ENCODE measurements at regions not wholly inside any gene's neighbourhood (a gene's known extent, or its start where the extent isn't known, plus 50 kb on each side); places are given as distances from the start of the nearest gene placed in this dataset.
"Not testable (repeated sequence)": the region's sequence is repeated elsewhere in the genome, so short reads cannot be mapped to it uniquely, and the experiment has no call there.

DNA sequence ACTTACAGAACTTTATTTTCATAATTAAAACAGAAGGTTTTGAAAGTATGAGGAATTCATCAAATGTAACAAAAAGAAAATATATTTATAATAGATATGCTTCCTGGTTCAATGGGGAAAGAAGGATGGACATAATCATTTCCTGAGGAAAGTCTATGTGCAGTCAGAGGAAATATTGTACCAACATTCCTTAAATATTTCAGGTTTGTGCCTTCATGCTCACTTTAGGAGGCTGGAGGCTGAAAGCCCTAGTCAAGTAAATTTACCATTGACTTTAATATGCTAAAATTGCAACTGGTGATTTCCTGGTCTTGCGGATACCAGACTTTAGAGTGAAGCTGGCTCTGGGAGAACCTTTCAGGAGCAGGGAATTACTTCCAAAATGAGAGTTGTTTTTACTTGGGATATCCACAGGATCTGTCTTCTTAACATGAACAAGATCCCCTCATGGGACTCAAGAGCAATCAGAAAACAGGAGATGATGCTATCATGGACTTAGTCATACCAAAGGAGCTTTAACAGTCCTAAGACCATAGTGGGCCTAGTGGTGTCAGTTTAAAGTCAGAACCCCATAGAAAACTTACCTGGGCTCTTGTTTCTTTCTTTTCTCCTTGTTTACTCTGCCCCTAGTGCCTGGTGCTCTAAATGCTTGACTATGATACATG lies 762.8 kb upstream of the GRAMD2B start:
- no peak for DNase-seq

DNA sequence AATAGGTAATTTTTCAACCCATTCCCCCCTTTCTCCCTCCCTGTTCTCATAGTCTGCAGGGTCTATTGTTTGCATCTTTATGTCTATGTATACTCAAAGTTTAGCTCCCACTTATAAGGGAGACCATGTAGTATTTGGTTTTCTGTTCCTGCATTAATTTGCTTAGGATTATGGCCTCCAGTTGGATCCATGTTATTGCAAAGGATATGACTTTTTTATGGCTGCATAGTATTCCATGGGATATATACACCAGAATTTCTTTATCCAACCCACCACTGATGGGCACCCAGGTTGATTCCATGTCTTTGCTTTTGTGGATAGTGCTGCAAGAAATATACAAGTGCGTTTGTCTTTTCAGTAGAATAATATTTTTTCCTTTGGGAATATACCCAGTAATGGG lies 761.6 kb upstream of the GRAMD2B start:
- no peak for DNase-seq

DNA sequence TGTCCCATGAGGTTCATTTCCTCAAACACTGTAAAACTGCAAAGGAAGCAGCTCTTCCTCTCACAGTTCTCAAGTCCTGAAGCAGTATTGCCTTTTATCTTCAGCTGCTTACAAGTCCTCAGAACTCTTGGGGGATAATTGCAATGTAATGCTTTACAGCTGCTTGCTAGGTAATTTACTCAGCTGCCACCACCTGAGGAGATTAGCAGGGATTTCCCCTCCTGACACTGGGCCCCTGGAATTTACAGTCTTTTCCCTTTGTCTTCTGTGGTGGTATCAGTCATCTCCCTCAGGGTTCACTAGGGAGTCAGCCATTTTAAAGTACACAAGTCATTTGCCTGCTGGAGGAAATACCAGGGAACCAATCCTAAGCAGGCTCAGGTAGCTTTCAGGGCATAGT lies 754.3 kb upstream of the GRAMD2B start:
- peak; percentile 7 to 39 for DNase-seq

DNA sequence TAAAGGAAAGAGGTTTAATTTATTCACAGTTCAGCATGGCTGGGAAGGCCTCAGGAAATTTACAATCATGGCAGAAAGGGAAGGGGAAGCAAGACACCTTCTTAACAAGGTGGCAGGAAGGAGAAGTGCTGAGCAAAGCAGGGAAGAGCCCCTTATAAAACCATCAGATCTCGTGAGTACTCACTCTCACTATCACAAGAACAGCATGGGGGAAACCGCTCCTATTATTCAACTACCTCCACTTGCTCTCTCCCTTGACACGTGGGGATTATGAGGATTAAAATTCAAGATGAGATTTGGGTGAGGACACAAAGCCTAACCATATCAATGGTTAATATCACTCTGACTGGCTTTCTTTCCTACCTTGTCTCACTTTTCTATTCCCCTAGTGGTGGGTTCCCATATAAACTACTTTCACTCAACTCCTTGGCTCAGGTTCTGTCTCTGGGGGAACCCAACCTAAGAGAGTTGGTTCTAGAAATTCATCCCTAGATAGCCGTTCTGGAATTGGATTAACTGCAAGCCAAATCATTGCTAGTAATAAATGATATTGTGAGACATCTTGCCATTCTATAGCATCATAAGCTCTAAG lies 749.8 kb upstream of the GRAMD2B start:
- no peak for DNase-seq

DNA sequence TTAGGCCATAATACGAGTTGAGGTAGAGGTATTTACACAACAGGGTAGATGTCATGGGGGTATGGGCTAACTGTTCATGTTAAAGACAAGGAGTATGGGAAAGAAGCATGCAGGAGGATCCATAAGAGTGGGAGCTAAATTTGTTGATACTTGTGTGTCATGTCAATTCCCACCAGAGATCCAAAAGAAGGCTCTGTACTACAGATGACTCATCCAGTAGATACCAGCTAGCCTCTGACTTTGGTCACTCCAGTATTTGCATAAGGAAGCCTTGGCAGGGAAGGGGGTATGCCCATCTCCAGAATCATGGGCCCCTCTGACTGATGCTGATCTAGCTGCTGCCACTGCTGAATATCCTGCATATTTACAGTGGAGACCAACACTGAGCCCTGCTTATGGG lies 743.7 kb upstream of the GRAMD2B start:
- DNase-seq = no peak

DNA sequence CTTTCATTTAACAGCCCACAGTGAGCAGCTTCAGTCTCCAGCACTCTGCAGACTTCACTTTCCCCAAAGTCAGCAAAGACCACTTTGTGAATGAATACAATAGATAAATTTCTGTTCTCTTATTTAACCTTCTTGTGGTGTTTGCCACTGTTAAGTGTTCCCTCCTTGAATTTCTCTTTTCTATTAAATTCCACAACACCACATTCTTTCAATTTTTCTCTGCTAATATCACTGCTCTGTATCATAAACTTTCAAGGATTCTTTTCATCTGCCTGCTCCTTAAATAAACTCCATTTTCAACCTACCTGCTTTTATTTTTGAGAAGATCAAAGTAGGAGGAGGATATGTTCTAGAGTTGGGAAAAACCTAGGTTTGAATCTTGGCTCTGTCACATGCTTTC lies 739.5 kb upstream of the GRAMD2B start:
- DNase-seq = no peak

DNA sequence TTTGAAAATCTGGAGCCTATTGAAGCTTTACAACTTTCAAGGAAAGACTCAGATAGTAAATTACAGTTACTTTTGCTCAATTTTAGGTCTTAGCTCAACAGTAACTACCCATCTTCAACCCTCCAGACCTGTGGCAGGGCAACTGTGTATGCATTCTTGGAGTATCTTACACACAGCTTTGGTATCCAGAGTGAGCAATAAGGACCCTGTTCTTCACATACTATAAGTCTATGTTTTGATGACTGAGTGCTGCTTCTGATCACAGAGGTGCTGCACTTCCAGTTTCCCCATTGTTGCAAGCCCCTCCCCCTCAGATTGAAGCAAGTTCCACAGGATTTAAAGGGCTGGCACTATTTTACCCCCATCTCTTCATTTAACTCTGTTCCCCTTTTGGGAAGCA lies 737.4 kb upstream of the GRAMD2B start:
- DNase-seq = no peak

DNA sequence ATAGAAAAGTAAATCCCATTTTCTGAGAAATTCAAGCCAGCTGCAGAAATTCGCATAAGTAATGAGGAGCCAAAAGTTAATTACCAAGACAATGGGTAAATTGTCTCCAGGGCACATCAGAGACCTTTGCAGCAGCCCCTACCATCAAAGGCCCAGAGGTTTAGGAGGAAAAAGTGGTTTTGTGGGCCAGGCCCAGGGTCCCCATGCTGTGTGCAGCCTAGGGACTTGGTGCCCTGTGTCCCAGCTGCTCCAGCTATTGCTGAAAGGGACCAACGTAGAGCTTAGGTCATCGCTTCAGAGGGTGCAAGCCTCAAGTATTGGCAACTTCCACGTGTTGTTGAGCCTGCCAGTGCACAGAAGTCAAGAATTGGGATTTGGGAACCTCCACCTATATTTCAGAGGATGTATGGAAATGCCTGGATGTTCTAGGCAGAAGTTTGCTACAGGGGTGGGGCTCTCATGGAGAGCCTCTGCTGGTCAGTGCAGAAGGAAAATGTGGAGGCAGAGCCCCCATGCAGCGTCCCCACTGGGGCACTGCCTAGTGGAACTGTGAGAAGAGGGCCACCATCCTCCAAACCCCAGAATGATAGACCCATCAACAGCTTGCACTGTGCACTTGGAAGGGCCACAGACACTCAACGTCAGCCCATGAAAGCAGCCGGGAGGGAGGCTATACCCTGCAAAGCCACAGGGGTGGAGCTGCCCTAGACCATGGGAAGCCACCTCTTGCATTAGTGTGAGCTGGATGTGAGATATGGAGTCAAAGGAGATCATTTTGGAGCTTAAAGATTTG lies 731.3 kb upstream of the GRAMD2B start:
- not testable (repeated sequence) for DNase-seq

DNA sequence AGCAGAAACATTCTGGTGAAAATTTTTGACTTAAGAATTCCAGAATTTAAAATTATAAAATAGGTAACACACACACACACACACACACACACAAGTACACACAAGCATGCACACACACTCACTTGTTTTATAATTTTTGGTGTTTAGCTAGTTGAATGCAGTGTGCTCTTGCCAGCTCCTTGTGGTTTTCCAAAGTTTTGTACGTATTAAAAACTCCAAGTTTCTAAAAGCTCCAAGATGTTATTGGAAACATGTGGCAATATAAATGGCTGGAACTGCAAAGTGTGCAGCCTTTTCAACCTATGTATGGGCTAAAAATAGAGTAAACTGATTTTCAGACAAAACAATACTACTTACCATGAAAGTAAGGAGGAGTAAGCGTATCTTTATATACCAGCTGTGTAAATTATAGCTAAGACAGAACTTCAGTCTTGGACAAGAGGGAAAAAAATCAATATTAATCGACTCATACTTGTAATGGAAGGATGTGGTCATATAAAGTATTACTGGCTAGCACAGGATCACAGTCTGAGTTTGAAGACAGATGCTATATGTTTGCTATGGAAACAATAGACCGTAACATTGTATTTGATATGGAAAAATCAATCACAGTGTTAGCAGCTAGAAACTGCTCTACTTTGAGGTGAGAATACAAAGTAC lies 727.1 kb upstream of the GRAMD2B start:
- DNase-seq = no peak

DNA sequence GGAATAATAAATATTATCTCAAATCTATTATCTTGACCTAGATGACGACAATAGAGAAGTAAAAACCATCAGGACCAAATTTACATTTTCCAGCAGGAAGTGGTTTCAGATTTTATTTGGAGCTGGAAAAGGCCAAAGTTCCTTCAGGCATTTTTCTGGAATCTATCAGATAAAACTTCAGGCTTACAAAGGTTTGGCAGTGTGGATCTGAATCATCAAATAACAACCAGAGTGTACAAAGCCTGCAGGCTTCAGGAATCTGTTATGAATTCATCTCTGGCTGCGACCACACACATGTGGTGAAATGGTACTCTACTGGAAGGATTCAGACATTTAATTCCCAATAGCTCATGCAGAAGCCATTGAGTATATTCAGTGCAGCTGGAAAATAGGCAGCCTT lies 726.4 kb upstream of the GRAMD2B start:
- DNase-seq = no peak

DNA sequence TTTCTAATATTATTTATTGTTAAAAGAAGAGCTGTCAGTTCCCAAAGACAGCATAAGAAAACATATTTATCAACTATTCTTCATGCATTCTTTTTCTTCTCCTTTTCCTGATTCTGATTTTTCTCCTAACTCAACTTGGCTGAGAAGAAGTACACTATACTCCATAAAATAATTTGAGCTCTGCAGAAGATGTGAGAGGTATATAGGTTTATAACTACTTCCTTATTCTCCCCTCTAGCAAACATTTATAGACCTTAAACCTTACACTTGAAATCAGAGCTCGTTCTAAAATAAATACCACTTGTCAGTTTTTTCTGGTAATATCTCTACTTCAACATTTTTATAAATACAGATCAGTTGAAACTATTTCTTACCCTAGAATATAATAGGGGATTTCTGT lies 724.8 kb upstream of the GRAMD2B start:
- no peak for DNase-seq

DNA sequence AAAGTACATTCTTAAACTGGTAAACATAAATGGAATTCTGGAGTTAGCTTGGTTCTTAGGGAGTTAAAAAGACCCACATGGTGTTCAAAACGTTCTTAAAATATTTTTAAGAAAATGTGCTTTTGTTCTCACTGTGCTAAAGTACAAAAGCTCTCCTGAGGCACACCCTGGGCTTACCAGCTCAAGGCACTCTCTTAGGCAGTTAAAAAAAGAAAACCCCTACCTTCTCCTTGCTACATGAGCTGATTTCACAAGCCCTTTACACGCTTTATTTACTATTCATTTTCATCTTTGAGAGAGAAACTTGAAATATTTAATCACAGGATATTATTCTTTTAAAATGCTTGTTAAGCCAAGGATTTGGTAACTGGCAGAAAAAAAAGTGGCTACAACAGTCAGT lies 723.3 kb upstream of the GRAMD2B start:
- no peak for DNase-seq

DNA sequence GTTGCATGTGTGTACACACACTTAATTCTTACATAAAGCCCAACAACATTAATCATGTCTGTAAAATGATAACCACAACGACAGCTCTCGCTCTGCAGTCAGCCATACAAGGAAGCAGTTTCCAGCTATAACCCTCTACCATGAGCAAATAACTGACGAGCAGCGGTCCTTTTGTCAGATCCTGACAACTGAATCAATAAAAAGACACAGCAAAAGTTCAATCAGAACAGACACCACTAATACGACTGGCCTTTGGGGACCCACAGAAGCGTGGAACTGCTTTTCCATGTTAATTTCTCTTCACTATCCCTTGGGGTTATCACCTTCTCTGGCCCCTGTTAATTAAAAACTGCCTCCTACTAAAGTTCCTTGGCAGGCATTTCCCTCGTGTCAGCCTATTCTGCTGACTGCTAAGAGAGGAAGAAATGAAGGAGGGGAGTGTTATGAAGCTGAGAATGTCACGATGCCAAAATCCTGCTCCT lies 722.8 kb upstream of the GRAMD2B start:
- DNase-seq = peak in 1 of 2 experiments; percentile 5

DNA sequence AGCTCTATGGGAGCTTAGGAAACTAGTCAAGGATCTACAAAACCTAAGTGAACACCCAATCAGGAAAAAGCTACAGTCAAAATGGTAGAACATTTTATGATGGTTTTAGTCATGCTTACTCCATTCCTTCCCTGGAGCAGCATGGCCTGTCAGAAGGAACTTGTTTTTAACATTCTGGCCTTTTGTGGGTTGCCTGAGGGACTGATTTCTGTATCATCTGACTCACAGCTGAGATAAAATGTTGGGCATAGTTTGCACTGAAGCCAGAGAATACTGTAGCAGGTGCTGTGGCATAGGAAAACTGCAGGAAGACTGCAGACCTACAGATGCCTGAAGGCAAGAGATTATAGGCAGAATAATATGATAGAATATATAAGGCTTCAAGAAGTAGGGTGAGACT lies 719.6 kb upstream of the GRAMD2B start:
- DNase-seq = no peak

DNA sequence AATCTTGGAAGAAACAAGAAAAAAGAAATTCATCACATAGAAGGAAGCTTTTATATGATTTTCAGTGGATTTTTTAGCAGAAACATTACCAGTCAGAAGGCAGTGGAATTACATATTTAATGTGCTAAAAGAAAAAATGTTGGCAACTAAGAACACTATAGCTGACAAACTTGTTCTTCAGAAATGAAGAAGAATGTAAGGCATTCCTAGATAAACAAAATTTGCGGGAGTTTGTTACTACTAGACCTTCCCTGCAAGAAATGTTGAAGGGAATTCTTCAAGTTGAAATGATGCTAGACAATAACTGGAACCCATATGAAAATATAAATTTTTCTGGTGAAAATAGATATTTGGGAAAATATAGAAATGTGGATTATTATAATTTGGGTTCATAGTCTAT lies 718.3 kb upstream of the GRAMD2B start:
- DNase-seq = no peak

DNA sequence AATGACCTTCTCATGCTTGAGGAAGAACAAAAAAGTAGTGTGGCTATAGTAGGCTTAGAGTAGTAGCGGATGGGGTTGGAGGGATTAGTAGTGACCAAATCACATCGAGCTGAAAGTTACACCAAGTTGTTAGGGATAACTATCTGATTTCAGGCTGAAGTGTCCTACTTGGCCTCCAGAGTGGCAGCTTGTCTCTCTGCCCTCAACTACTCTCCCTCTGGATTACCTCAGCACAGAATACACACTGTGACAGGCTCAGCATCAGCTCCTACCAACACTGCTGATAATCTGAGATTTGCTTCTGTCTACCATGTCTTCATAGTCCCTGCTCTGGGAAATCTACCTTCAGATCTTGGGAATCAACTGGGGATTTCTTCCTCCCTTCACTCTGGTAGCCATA lies 714.6 kb upstream of the GRAMD2B start:
- no peak for DNase-seq

DNA sequence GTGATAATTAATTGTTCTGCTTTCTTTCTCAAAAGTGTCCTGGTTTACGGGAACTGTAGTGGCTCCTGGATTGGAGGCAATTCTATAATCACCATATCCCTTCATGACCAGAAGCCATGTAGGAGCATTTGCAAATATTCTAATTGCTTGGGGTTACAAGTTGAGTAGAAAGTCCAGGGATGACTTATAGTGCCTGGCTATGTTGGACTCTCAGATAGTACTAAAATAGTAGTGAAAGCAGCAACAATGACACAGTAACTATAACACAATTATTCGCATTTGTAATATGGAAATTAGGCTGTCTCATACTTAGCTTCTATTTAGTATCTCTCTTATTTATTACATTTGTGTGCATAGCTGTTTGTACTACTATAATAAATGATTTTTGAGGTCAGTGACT lies 712.5 kb upstream of the GRAMD2B start:
- DNase-seq = no peak

DNA sequence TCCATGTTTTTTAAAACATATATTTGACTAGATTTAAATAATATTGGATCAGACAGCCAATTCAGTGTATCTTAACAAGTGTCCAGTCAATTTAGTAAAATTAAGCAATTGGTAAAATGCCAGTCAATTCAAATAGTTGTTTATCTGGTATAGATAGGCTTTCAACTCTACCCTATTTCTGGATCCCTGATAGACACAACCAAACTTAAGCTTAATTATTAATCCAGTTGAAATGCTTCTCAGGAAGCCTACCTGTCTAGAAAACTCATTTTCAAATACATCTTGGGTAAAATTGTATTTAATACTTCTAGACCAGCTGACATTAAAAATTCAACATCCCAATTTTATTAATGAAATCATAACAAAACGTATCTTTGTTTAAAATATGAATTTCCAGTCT lies 710.8 kb upstream of the GRAMD2B start:
- no peak for DNase-seq

DNA sequence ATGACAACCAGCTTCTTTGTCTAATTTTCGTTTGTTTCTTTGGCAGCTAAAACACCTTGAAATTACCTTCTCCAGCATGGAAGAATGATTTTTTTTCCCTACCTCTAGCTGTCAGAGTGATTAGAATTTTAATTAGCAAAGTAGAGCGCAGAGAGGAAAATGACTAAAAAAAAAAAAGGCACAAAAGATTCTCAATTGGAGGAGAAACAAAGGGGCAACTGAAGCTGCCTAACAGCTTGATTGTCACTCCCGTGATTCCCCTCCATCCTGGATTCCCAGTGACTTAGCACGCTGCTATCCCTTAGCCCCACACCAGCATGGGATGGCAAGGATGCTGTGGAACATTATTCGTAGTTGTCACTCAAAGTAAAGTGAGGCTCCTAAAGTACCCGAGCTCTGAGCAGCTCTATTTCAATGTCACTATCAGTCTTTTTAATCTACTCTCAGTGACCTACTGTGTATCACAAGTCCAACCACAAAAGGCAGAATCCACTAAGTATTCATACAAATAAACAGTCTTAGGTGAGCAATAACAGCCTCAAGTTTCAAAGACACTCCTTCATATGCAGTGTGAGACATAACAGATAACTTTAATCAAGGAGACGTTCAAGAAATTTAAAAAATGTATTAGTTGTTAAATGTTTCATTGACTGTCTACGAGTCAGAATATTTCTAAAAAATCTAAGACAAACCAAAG lies 710.0 kb upstream of the GRAMD2B start:
- no peak for DNase-seq

DNA sequence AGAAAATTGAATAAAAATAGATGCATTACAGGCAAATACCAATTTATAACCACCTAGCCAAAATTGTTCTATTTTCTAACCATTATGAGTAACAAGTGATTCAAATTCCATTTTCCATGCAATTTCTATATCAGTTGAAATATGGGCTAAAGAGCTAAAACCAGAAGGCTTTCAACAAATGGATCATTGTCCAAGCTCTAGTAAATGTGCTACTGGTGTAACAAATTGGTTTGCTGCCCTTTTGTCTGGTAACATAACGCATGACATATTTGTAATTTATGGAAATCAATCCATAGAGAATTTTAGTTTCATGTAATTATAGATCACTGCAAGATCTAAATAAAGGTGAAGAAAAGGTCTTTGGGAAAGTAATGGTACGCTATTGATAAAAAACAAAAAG lies 708.0 kb upstream of the GRAMD2B start:
- DNase-seq = no peak

DNA sequence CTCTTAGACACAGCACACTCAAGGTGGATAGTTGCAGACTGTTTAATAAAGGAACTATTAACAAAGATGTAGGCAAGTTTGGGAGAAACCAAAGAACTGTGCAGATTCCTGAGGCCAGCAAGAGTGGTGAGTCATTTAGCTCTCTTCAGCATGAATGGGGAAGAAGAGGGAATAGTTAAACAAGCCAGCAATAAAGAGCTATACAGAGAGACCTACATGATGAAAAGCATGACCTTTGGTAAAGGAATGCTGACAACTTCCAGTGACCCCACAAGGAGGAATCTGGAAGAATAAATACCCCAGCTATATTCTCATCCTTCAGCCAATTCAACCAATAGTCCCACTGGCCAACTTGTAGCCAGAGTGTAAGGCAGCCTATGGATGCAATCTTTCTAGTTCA lies 706.0 kb upstream of the GRAMD2B start:
- no peak for DNase-seq

DNA sequence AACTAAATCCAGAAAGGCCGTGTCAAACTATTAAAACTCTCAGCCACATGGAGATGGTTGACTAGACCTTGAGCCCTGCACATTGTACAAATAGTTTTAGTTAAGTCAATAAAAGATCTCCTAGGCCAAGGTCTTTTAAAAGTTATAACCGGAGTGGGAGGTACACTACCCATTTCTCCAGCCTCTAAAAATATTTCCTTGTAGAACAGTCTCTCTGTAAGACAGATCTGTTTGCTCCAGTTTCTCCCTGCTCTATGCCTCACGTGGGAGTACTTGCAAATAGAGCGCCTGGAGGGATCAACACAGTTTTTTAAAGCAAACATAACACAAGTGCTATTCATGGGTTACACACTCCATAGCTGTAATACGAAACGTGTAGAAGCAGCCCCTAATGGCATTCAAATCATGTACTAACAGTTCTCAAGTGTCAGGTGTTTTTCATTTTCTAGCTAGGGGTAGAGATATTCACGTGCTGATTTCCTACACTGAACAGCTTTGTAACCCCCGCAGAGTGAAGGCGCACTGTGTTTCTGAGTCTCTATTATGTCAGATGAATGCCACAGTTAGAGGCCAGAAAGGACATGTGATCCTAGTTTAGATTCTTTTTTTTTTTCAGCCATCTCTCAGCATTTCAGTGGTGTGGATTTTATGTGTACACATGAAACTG lies 703.4 kb upstream of the GRAMD2B start:
- DNase-seq = peak; percentile 11 to 31

DNA sequence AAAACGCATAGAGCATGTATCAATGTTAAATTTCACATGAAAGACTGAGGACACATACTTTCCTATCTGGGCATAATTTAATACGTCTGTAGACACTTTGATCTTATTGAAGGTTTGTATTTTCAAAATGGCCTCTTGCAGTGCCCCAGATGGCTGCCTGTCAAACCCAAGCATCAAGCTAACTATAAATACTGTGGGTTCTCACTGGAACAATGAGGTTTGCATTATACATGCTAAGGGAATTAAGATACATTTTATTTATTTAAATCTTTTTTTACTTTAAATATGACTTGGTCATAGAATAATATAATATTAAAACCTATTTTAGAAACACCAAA lies 702.9 kb upstream of the GRAMD2B start:
- no peak for DNase-seq

Measured in NCI-H1930 (cell line).